ENCODE measurements at regions not wholly inside any gene's neighbourhood (a gene's known extent, or its start where the extent isn't known, plus 50 kb on each side); places are given as distances from the start of the nearest gene placed in this dataset.

DNA sequence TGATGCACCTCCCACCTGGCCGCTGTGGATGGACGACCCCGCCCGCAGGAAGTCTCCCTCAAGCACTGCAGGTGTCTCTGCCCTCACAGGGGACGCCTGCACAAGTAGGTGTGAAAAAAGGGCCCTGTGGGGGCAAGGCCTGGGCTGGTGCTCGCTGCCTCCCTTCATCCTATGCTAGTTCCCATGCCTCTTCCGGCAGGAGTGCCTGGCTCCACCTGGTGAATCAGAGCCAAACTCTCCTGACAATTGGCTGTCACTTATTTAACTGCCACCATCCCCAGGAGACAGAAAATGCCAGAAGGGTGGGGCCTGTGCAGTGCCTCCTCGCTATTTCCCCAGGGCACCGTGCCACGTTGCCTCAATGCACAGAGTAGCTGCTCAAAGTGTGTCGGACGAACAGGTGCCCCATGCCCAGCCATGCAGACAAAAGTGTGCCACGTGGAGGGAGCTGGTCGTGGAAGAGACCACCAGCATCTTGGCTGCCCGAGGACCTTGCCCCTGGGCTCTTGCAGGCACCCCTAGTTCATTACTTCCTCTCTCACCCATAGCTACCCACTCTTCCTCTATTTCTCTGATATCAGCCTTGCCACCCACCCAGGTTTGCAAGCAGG, 170.7 kb downstream of the SEC14L1 start:
- no peak overlapping the region for H3K4me3 ChIP-seq (ENCODE audit: low read length)
- no peak for DNase-seq (ENCODE audit: low read depth)
- no peak for TF ChIP-seq CTCF (conservative IDR thresholded peaks at IDR 0.05; ENCODE audit: low read depth, low read length)

- TF ChIP-seq CTCF (conservative IDR thresholded peaks at IDR 0.05; ENCODE audit: low read depth, low read length): no peak
- DNase-seq (ENCODE audit: low read depth): no peak
- H3K4me3 ChIP-seq (ENCODE audit: low read length): no peak overlapping the region
Measured at GRCh38 chr17:77312061-77312701, 171.4 kb downstream of the SEC14L1 start.

DNA sequence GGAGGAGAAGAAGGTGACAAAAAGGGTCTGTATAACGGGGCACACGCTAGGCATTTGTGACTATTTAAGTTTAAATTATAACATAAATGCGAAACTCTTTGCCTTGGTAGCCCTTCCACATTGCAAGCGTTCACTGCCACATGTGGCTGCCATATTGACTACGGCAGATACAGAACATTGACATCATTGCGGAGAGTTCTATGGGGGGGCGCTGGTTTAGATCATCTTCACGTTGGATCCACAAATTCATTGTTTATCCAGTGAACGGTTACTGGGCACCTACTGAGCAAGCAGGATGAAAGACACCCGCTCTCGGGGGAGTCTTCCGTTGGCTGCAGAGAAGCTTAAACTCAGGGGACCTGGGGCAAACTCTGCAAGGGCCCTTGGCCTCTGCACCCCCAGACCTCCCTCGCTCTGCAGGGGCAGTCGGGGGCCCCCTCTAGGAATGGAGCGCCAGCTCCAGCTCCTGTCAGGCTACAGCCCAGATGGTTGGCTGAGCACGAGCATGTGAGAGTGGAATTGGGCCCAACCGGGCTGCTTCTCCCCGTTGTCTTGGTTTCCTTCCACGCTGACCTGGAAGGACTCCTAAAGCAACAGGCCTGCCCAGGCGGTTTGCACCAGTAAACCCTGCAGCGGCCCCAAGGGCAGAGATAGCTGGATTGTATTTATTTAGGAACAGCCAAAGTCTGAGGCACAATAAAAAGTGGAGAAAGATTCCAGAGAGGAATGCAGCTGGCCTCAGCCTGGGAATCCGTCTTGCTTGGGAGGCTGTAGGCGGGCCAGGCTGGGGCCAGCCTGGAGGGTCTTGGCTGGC, 172.2 kb downstream of the SEC14L1 start:
- no peak overlapping the region for H3K4me3 ChIP-seq (ENCODE audit: low read length)
- DNase-seq (ENCODE audit: low read depth): no peak
- no peak for TF ChIP-seq CTCF (conservative IDR thresholded peaks at IDR 0.05; ENCODE audit: low read depth, low read length)

GRCh38 chr17:77313831-77314230, 173.1 kb downstream of the SEC14L1 start:
- no peak for DNase-seq (ENCODE audit: low read depth)
- no peak overlapping the region for H3K4me3 ChIP-seq (ENCODE audit: low read length)
- no peak for TF ChIP-seq CTCF (conservative IDR thresholded peaks at IDR 0.05; ENCODE audit: low read depth, low read length)

GRCh38 chr17:77314601-77315000, 173.8 kb downstream of the SEC14L1 start:
- H3K4me3 ChIP-seq (ENCODE audit: low read length): no peak overlapping the region
- DNase-seq (ENCODE audit: low read depth): no peak
- TF ChIP-seq CTCF (conservative IDR thresholded peaks at IDR 0.05; ENCODE audit: low read depth, low read length): no peak

GRCh38 chr17:77315010-77315409, 174.2 kb downstream of the SEC14L1 start:
- H3K4me3 ChIP-seq (ENCODE audit: low read length): no peak overlapping the region
- no peak for TF ChIP-seq CTCF (conservative IDR thresholded peaks at IDR 0.05; ENCODE audit: low read depth, low read length)
- DNase-seq (ENCODE audit: low read depth): no peak
